ENCODE measurements at regions not wholly inside any gene's neighbourhood (a gene's known extent, or its start where the extent isn't known, plus 50 kb on each side); places are given as distances from the start of the nearest gene placed in this dataset.

GRCh38 chrX:20988804-20989203 is 385.4 kb upstream of the CNKSR2 start:
- no peak overlapping the region for H3K4me3 ChIP-seq (ENCODE audit: low read depth, low read length)
- no peaks in the 10 kb centered on the region for H3K36me3 ChIP-seq (ENCODE audit: control insufficient read depth in 2 of 2, insufficient read depth in 1 of 2, low read length in 2 of 2)
- CTCF ChIA-PET: no interaction called here
- POLR2A ChIA-PET: no interaction called here
- TF ChIP-seq ZBTB6 (tag by site-specific recombination; IDR thresholded peaks at IDR 0.05): no peak
- TF ChIP-seq ZBTB20 (tag by site-specific recombination; IDR thresholded peaks at IDR 0.05): no peak
- no peak for TF ChIP-seq ZNF707 (tag by site-specific recombination; IDR thresholded peaks at IDR 0.05)
- TF ChIP-seq ZNF184 (tag by site-specific recombination; IDR thresholded peaks at IDR 0.05): no peak
- TF ChIP-seq BCL11B (tag by site-specific recombination; IDR thresholded peaks at IDR 0.05; ENCODE audit: low read depth): no peak
- TF ChIP-seq ZNF510 (tag by site-specific recombination; IDR thresholded peaks at IDR 0.05; ENCODE audit: insufficient replicate concordance): no peak
- no peak for TF ChIP-seq ZNF140 (tag by site-specific recombination; IDR thresholded peaks at IDR 0.05)
- no peak for TF ChIP-seq ZNF670 (tag by site-specific recombination; IDR thresholded peaks at IDR 0.05; ENCODE audit: low read depth)
- TF ChIP-seq ZNF629 (tag by site-specific recombination; IDR thresholded peaks at IDR 0.05): no peak
- TF ChIP-seq ZNF623 (tag by site-specific recombination; IDR thresholded peaks at IDR 0.05): no peak
- no peak for TF ChIP-seq MYNN (tag by site-specific recombination; IDR thresholded peaks at IDR 0.05; ENCODE audit: borderline replicate concordance)
- TF ChIP-seq ZNF221 (tag by site-specific recombination; IDR thresholded peaks at IDR 0.05; ENCODE audit: borderline replicate concordance): no peak
- TF ChIP-seq, protein P1, sequence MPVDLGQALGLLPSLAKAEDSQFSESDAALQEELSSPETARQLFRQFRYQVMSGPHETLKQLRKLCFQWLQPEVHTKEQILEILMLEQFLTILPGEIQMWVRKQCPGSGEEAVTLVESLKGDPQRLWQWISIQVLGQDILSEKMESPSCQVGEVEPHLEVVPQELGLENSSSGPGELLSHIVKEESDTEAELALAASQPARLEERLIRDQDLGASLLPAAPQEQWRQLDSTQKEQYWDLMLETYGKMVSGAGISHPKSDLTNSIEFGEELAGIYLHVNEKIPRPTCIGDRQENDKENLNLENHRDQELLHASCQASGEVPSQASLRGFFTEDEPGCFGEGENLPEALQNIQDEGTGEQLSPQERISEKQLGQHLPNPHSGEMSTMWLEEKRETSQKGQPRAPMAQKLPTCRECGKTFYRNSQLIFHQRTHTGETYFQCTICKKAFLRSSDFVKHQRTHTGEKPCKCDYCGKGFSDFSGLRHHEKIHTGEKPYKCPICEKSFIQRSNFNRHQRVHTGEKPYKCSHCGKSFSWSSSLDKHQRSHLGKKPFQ (tag by site-specific recombination; IDR thresholded peaks at IDR 0.05): no peak
- TF ChIP-seq HOXC10 (CRISPR knock-in tag; IDR thresholded peaks at IDR 0.05): no peak
- TF ChIP-seq, protein P2, sequence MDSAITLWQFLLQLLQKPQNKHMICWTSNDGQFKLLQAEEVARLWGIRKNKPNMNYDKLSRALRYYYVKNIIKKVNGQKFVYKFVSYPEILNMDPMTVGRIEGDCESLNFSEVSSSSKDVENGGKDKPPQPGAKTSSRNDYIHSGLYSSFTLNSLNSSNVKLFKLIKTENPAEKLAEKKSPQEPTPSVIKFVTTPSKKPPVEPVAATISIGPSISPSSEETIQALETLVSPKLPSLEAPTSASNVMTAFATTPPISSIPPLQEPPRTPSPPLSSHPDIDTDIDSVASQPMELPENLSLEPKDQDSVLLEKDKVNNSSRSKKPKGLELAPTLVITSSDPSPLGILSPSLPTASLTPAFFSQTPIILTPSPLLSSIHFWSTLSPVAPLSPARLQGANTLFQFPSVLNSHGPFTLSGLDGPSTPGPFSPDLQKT (IDR thresholded peaks at IDR 0.05; ENCODE audit: borderline replicate concordance, low read depth, low read length): no peak
- no peak for TF ChIP-seq KLF9 (tag by site-specific recombination; IDR thresholded peaks at IDR 0.05; ENCODE audit: low read depth)
- no peak for TF ChIP-seq ZNF423 (tag by site-specific recombination; IDR thresholded peaks at IDR 0.05)
- TF ChIP-seq ZNF10 (tag by site-specific recombination; IDR thresholded peaks at IDR 0.05): no peak
- no peak overlapping the region for H3K27ac ChIP-seq (ENCODE audit: extremely low read depth, low read depth, low read length)
- H3K4me1 ChIP-seq (ENCODE audit: control insufficient read depth, insufficient read depth, low read length): no peaks in the 10 kb centered on the region
- H3K9me3 ChIP-seq (ENCODE audit: control insufficient read depth, insufficient read depth, low read depth, low read length): no peaks in the 10 kb centered on the region

- Histone ChIP-seq H3K36me3 (ENCODE audit: control insufficient read depth in 2 of 2, insufficient read depth in 1 of 2, low read length in 2 of 2) (no peaks in the 10 kb centered on the region), H3K27ac (ENCODE audit: extremely low read depth, low read depth, low read length) (no peak overlapping the region), H3K4me1 (ENCODE audit: control insufficient read depth, insufficient read depth, low read length) (no peaks in the 10 kb centered on the region), H3K9me3 (ENCODE audit: control insufficient read depth, insufficient read depth, low read depth, low read length) (no peaks in the 10 kb centered on the region), H3K4me3 (ENCODE audit: low read depth, low read length) (no peak overlapping the region)
- POLR2A ChIA-PET: no interaction called here
- CTCF ChIA-PET: no interaction called here
- no peak for TF ChIP-seq KLF10 (tag by site-specific recombination; IDR thresholded peaks at IDR 0.05)
- no peak for TF ChIP-seq ZNF211 (tag by site-specific recombination; IDR thresholded peaks at IDR 0.05; ENCODE audit: low read depth)
- no peak for TF ChIP-seq ZBTB44 (tag by site-specific recombination; IDR thresholded peaks at IDR 0.05)
- no peak for TF ChIP-seq ZNF76 (tag by site-specific recombination; IDR thresholded peaks at IDR 0.05; ENCODE audit: borderline replicate concordance, low read depth)
- TF ChIP-seq SALL2 (tag by site-specific recombination; IDR thresholded peaks at IDR 0.05; ENCODE audit: borderline replicate concordance): no peak
- TF ChIP-seq SP3 (tag by site-specific recombination; IDR thresholded peaks at IDR 0.05): no peak
- TF ChIP-seq ZNF2 (tag by site-specific recombination; IDR thresholded peaks at IDR 0.05): no peak
- no peak for TF ChIP-seq ZNF792 (tag by site-specific recombination; IDR thresholded peaks at IDR 0.05)
- no peak for TF ChIP-seq ZNF777 (tag by site-specific recombination; IDR thresholded peaks at IDR 0.05; ENCODE audit: borderline replicate concordance)
- no peak for TF ChIP-seq ZNF529 (tag by site-specific recombination; IDR thresholded peaks at IDR 0.05; ENCODE audit: insufficient replicate concordance)
- TF ChIP-seq HOXA7 (CRISPR knock-in tag; IDR thresholded peaks at IDR 0.05; ENCODE audit: borderline replicate concordance): no peak
- no peak for TF ChIP-seq ZNF292 (tag by site-specific recombination; IDR thresholded peaks at IDR 0.05; ENCODE audit: borderline replicate concordance, low read depth)
These were observed 386.1 kb upstream of the CNKSR2 start for GRCh38 chrX:20988118-20988517.
